ENCODE measurements at regions not wholly inside any gene's neighbourhood (a gene's known extent, or its start where the extent isn't known, plus 50 kb on each side); places are given as distances from the start of the nearest gene placed in this dataset.

DNA sequence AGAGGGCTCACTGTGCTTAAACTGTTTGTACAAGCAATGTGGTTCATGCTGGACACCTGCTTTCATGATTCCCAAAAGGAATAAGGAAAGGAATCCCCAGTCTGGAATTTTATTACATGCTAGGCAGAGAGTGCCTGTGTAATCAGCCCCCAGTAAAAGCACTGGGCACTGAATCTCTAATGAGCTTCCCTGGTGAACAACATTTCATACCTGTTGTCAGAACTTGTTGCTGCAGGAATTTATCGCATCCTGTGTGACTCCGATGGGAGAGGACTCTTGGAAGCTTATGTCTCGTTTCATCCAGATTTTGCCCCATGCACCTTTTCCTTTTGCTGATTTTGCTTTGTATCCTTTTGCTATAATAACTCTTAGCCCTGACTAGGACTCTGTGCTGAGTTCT is 190.2 kb upstream of the HMGA2 start:
- no peak for TF ChIP-seq EZH2 (IDR thresholded peaks at IDR 0.05; ENCODE audit: borderline replicate concordance)
- TF ChIP-seq CTCF (IDR thresholded peaks at IDR 0.05; ENCODE audit: poor library complexity), result no peak

Data from hepatocyte (in vitro differentiated cells).